ENCODE measurements at regions not wholly inside any gene's neighbourhood (a gene's known extent, or its start where the extent isn't known, plus 50 kb on each side); places are given as distances from the start of the nearest gene placed in this dataset.

- Mint-ChIP-seq H3K36me3 (ENCODE audit: low read depth) (no peaks in the 10 kb centered on the region), H3K27ac (no peak overlapping the region), H3K4me3 (no peak overlapping the region), H3K27me3 (peaks cover 4% of the 10 kb centered on the region), H3K9me3 (no peaks in the 10 kb centered on the region), H3K4me1 (ENCODE audit: low read depth) (no peaks in the 10 kb centered on the region)
Measured at GRCh38 chr9:108803428-108804065, 52.2 kb downstream of the ACTL7B start.

GRCh38 chr9:108802967-108803366 lies 52.8 kb downstream of the ACTL7B start:
- H3K4me1 Mint-ChIP-seq (ENCODE audit: low read depth): no peaks in the 10 kb centered on the region
- H3K27me3 Mint-ChIP-seq: peaks cover 4% of the 10 kb centered on the region
- no peak overlapping the region for H3K4me3 Mint-ChIP-seq
- no peaks in the 10 kb centered on the region for H3K9me3 Mint-ChIP-seq
- H3K27ac Mint-ChIP-seq: no peak overlapping the region
- no peaks in the 10 kb centered on the region for H3K36me3 Mint-ChIP-seq (ENCODE audit: low read depth)

- Mint-ChIP-seq H3K27ac (no peak overlapping the region), H3K4me1 (ENCODE audit: low read depth) (no peaks in the 10 kb centered on the region), H3K9me3 (no peaks in the 10 kb centered on the region), H3K27me3 (peaks cover 4% of the 10 kb centered on the region), H3K4me3 (no peak overlapping the region), H3K36me3 (ENCODE audit: low read depth) (no peaks in the 10 kb centered on the region)
Measured at GRCh38 chr9:108801949-108802348, 53.8 kb downstream of the ACTL7B start.

GRCh38 chr9:108800632-108801099 lies 55.1 kb downstream of the ACTL7B start:
- no peak overlapping the region for H3K4me3 Mint-ChIP-seq
- no peaks in the 10 kb centered on the region for H3K9me3 Mint-ChIP-seq
- no peaks in the 10 kb centered on the region for H3K4me1 Mint-ChIP-seq (ENCODE audit: low read depth)
- no peak overlapping the region for H3K27ac Mint-ChIP-seq
- H3K36me3 Mint-ChIP-seq (ENCODE audit: low read depth): no peaks in the 10 kb centered on the region
- H3K27me3 Mint-ChIP-seq: peaks cover 4% of the 10 kb centered on the region

- no peaks in the 10 kb centered on the region for H3K27me3 Mint-ChIP-seq
- no peaks in the 10 kb centered on the region for H3K9me3 Mint-ChIP-seq
- no peaks in the 10 kb centered on the region for H3K36me3 Mint-ChIP-seq (ENCODE audit: low read depth)
- H3K4me3 Mint-ChIP-seq: no peak overlapping the region
- no peaks in the 10 kb centered on the region for H3K4me1 Mint-ChIP-seq (ENCODE audit: low read depth)
- H3K27ac Mint-ChIP-seq: no peak overlapping the region
Measured at GRCh38 chr9:108793573-108793972, 62.2 kb downstream of the ACTL7B start.

GRCh38 chr9:108789742-108790141 lies 66.0 kb downstream of the ACTL7B start:
- H3K36me3 Mint-ChIP-seq (ENCODE audit: low read depth): no peaks in the 10 kb centered on the region
- H3K4me3 Mint-ChIP-seq: no peak overlapping the region
- no peaks in the 10 kb centered on the region for H3K9me3 Mint-ChIP-seq
- no peak overlapping the region for H3K27ac Mint-ChIP-seq
- no peaks in the 10 kb centered on the region for H3K27me3 Mint-ChIP-seq
- no peaks in the 10 kb centered on the region for H3K4me1 Mint-ChIP-seq (ENCODE audit: low read depth)

GRCh38 chr9:108787690-108788048 lies 68.1 kb downstream of the ACTL7B start:
- Mint-ChIP-seq H3K36me3 (ENCODE audit: low read depth) (no peaks in the 10 kb centered on the region), H3K27ac (no peak overlapping the region), H3K9me3 (no peaks in the 10 kb centered on the region), H3K4me1 (ENCODE audit: low read depth) (no peaks in the 10 kb centered on the region), H3K27me3 (peaks cover 7% of the 10 kb centered on the region), H3K4me3 (no peak overlapping the region)

- Mint-ChIP-seq H3K27me3 (peaks cover 10% of the 10 kb centered on the region), H3K4me3 (no peak overlapping the region), H3K36me3 (ENCODE audit: low read depth) (no peaks in the 10 kb centered on the region), H3K4me1 (ENCODE audit: low read depth) (no peaks in the 10 kb centered on the region), H3K27ac (no peak overlapping the region), H3K9me3 (no peaks in the 10 kb centered on the region)
Measured at GRCh38 chr9:108786901-108787689, 68.7 kb downstream of the ACTL7B start.

GRCh38 chr9:108786322-108786721 lies 69.5 kb downstream of the ACTL7B start:
- Mint-ChIP-seq H3K9me3 (no peaks in the 10 kb centered on the region), H3K4me3 (no peak overlapping the region), H3K36me3 (ENCODE audit: low read depth) (no peaks in the 10 kb centered on the region), H3K27me3 (peaks cover 13% of the 10 kb centered on the region), H3K4me1 (ENCODE audit: low read depth) (no peaks in the 10 kb centered on the region), H3K27ac (no peak overlapping the region)

- Mint-ChIP-seq H3K36me3 (ENCODE audit: low read depth) (no peaks in the 10 kb centered on the region), H3K27ac (no peak overlapping the region), H3K4me3 (no peak overlapping the region), H3K9me3 (no peaks in the 10 kb centered on the region), H3K27me3 (peaks cover 19% of the 10 kb centered on the region), H3K4me1 (ENCODE audit: low read depth) (no peaks in the 10 kb centered on the region)
Measured at GRCh38 chr9:108784998-108785397, 70.8 kb downstream of the ACTL7B start.

- Mint-ChIP-seq H3K36me3 (ENCODE audit: low read depth) (no peaks in the 10 kb centered on the region), H3K4me3 (no peak overlapping the region), H3K27me3 (peaks cover 26% of the 10 kb centered on the region), H3K4me1 (ENCODE audit: low read depth) (no peaks in the 10 kb centered on the region), H3K9me3 (no peaks in the 10 kb centered on the region), H3K27ac (no peak overlapping the region)
Measured at GRCh38 chr9:108783731-108784495, 71.9 kb downstream of the ACTL7B start.

GRCh38 chr9:108783326-108783725 lies 72.5 kb downstream of the ACTL7B start:
- peaks cover 26% of the 10 kb centered on the region for H3K27me3 Mint-ChIP-seq

GRCh38 chr9:108780942-108781734 lies 74.6 kb downstream of the ACTL7B start:
- no peak overlapping the region for H3K27ac Mint-ChIP-seq
- no peak overlapping the region for H3K4me3 Mint-ChIP-seq
- H3K36me3 Mint-ChIP-seq (ENCODE audit: low read depth): no peaks in the 10 kb centered on the region
- peaks cover 31% of the 10 kb centered on the region for H3K27me3 Mint-ChIP-seq
- H3K4me1 Mint-ChIP-seq (ENCODE audit: low read depth): no peaks in the 10 kb centered on the region
- H3K9me3 Mint-ChIP-seq: no peaks in the 10 kb centered on the region

More at GRCh38 chr9:108783326-108783725, 72.5 kb downstream of the ACTL7B start:
- H3K4me1 Mint-ChIP-seq (ENCODE audit: low read depth): no peaks in the 10 kb centered on the region
- H3K9me3 Mint-ChIP-seq: no peaks in the 10 kb centered on the region
- H3K36me3 Mint-ChIP-seq (ENCODE audit: low read depth): no peaks in the 10 kb centered on the region
- no peak overlapping the region for H3K27ac Mint-ChIP-seq
- H3K4me3 Mint-ChIP-seq: no peak overlapping the region

GRCh38 chr9:108779551-108780325 lies 76.0 kb downstream of the ACTL7B start:
- Mint-ChIP-seq H3K4me1 (ENCODE audit: low read depth) (no peaks in the 10 kb centered on the region), H3K9me3 (no peaks in the 10 kb centered on the region), H3K4me3 (no peak overlapping the region), H3K27me3 (peaks cover 31% of the 10 kb centered on the region), H3K27ac (no peak overlapping the region), H3K36me3 (ENCODE audit: low read depth) (no peaks in the 10 kb centered on the region)

Measured in stimulated activated naive CD8-positive, alpha-beta T cell treated with anti-CD3 and anti-CD28 coated beads, Interleukin-15, Interleukin-2, amounts not matched to agents 100 ng/mL and 50 ng/mL, for 24 hours (primary cell).